Neural cell (in vitro differentiated cells): ENCODE measurements at regions not wholly inside any gene's neighbourhood (a gene's known extent, or its start where the extent isn't known, plus 50 kb on each side); places are given as distances from the start of the nearest gene placed in this dataset.

Experiments
- EP300 ChIP-seq: fragments of 450-650 bp; conservative IDR thresholded peaks from 2 replicates; pipeline ENCODE4 v1.6.1; 2014; ENCODE audit warnings: antibody characterized with exemption, mild to moderate bottlenecking, moderate library complexity; ENCODE audit not compliant: poor library complexity, severe bottlenecking
- EZH2 ChIP-seq: fragments of 200-600, 300-800 bp; shearing (Covaris generic), sonication (generic); IDR thresholded peaks from 2 replicates; pipeline ENCODE4 v1.6.1; 2014; ENCODE audit warnings: antibody characterized with exemption, low read length, borderline replicate concordance, mild to moderate bottlenecking; ENCODE audit not compliant: insufficient read depth, poor library complexity, severe bottlenecking

DNA sequence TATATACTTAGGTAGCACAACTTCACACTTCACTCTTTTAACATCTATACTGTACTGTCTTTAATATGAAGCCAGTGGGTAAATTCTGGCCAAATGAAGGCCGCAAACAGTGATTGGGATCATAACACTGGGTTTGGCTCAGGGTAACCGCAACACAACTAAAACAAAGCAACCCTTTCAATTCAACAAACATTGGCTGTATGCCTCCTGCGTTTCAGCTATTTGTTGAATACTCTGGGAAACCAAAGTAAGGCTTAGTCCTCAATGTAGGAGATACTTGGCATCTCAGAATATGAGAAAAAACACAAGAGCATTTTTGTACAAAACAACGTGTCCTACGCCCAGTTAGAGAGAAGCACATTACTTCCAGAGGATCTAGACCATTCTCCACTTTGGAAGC is 693.3 kb upstream of the KLHL29 start:
- TF ChIP-seq EP300 (no peak), EZH2 (no peak)
